Inferior parietal cortex (tissue), 1 donor: ENCODE measurements at regions not wholly inside any gene's neighbourhood (a gene's known extent, or its start where the extent isn't known, plus 50 kb on each side); places are given as distances from the start of the nearest gene placed in this dataset.
"Not testable (repeated sequence)": the region's sequence is repeated elsewhere in the genome, so short reads cannot be mapped to it uniquely, and the experiment has no call there.

Experiments used
- DNase-seq: peaks from one replicate; pipeline ENCODE4 v3.0.0-alpha.2; 2016; ENCODE audit errors: extremely low spot score

DNA sequence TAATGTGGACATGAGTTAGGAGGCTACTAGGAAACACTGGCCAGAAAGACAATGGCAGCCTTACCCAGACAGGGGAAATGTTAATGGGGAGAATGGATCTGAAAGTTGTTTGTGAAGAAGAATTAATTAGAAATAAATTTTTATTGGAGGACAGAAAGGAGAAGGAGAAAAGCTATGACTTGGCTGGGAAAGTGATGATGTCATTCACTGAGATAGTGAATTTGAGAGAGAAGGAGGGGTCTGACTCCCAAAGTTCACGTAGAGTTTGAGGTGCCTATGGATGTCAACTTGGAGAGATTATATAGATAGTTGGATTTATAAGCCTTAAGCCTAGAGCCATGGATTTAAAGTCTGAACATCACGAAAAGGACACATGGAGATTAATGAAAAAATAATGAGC, 144.6 kb upstream of the ZNF521 start:
- DNase-seq = no peak

DNA sequence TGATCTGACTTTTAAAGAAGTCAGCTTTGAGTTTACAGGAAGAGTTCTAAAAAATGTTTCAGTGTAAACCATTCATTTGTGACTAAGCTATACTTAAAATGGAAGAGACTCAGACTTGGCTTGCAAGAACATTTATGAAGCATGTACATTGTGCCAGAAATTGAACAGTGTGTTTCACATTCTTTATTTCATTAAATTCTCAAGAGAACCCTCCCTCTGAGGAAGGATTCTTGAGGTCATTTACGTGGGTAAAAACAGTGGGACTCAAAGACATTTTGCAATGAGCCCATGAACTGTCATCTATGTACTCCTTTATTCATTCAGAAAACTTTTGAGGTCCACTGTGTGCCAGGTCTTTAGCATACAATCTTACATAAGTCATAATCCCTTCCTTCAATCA, 143.6 kb upstream of the ZNF521 start:
- no peak for DNase-seq

GRCh38 chr18:25494888-25495287, 142.9 kb upstream of the ZNF521 start:
- no peak for DNase-seq

GRCh38 chr18:25493401-25493800, 141.4 kb upstream of the ZNF521 start:
- DNase-seq = no peak

GRCh38 chr18:25490316-25490715, 138.3 kb upstream of the ZNF521 start:
- no peak for DNase-seq

GRCh38 chr18:25473008-25473407, 121.0 kb upstream of the ZNF521 start:
- DNase-seq = no peak

DNA sequence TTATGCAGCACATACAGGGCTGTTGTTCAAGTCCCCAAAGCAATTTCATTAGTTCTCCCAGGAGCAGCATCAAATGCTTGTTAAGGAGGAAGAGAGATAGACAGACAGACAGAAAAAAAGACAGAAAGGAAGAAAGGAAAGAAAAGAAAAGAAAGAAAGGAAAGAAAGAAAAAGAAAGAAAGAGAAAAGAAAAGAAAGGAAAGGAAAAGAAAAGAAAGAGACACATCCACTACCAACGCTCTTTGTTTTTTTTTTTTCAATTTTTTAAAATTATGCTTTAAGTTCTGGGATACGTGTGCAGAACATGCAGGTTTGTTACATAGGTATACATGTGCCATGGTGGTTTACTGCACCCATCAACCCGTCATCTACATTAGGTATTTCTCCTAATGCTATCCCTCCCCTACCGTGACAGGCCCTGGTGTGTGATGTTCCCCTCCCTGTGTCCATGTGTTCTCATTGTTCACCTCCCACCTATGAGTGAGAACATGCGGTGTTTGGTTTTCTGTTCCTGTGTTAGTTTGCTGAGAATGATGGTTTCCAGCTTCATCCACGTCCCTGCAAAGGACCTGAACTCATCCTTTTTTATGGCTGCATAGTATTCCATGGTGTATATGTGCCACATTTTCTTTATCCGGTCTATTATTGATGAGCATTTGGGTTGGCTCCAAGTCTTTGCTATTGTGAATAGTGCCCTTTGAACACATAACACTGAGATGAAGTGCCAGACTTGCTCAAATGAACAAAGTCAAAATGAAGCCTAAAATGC, 119.0 kb upstream of the ZNF521 start:
- DNase-seq = not testable (repeated sequence)

DNA sequence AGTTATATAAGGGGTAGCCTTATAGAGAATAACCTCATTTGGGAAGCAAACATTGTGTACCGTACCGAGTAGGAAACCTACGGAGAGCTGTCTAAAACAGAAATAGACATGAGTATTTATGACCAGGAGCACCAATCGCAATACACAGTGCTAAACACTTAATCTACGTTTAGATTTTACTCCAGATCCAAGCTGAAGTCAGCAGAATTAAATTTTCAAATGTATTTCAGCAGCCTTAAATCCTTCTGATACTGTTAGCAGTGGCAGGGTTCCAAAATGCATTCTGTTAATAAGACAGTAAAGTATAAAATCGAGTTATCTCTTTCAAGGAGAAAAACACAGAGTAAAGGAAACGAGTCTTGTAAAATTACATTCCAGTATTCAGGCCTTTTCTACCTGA, 118.1 kb upstream of the ZNF521 start:
- DNase-seq = no peak

GRCh38 chr18:25469489-25469888, 117.5 kb upstream of the ZNF521 start:
- no peak for DNase-seq

- no peak for DNase-seq
These were observed 115.4 kb upstream of the ZNF521 start for GRCh38 chr18:25467226-25467987.

- no peak for DNase-seq
These were observed 113.3 kb upstream of the ZNF521 start for GRCh38 chr18:25465152-25465732.

GRCh38 chr18:25464227-25464626, 112.3 kb upstream of the ZNF521 start:
- no peak for DNase-seq

DNA sequence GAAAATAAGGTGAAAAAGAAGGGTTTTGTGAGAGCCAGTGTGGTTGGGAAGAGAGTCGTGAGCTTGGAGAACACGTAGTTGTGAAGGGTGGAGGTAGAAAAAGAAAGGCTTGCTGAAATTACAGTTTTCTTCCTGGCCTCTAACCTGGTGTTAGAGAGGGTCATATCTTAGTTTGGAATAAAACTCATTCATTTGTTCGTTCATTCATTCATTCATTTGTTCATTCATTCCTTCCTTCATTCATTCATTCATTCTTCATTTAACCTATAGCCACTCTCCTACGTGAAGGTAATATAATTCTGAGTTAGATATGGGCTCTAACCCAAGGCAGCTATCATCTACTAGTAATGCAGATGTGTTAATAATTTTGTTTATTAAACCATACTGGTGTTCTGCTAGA, 111.8 kb upstream of the ZNF521 start:
- DNase-seq = no peak

DNA sequence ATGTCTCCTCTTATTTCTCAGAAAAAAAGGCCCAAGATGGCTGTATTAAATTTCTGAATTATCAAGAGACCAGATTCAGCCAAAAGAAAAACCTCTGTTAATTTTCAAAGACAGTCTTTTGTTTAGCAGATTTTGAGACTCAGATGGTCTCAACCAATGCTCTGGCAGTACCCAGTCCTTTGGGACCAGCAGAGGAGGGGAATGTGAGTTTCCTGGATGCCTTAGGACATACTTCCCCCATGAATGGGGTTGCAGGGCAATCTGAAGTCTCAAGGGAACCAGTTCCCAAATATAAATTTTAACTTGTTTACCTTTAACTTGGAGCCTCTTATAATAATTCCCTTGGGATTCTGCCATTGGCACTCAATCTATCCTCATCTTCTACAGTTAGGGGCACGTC, 107.8 kb upstream of the ZNF521 start:
- DNase-seq = no peak

DNA sequence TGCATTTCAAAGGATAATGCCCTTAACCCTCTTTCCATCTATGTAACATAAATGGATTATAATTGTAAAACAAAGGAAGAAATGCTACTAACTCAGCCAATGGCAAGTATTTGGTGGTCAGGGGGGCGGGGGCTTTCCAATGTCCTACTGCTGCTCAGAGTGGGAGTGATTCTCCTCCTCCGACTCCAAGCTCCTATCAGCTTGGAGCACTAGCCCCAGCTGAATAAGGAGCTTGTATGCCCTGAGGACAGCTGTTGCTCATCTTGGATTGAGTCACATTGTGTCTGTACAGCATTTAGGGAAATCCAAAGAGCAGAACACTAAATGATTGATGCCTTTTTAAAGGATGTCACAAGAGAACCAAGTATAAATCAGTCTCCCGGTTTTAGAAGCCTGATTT, 105.6 kb upstream of the ZNF521 start:
- no peak for DNase-seq

DNA sequence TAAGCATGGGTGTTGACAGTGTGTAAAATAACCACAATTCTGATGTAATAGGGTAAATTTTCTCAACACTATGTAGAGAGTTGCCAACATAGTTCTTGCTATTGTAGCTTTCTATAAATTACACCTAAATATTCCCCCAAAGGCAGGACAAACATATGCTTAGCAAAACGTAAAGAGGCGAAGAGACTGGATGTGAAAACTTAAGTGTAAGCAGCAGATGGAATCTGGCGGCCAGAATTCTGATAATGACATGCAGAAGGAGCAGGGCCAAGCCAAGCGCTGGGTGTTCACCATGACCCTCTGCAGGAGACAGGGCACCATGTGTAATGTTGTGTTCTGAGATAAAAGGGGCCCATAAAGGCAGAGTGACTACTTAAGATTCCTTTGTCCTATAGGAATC, 105.2 kb upstream of the ZNF521 start:
- no peak for DNase-seq

- DNase-seq = no peak
These were observed 104.5 kb upstream of the ZNF521 start for GRCh38 chr18:25456334-25457010.

DNA sequence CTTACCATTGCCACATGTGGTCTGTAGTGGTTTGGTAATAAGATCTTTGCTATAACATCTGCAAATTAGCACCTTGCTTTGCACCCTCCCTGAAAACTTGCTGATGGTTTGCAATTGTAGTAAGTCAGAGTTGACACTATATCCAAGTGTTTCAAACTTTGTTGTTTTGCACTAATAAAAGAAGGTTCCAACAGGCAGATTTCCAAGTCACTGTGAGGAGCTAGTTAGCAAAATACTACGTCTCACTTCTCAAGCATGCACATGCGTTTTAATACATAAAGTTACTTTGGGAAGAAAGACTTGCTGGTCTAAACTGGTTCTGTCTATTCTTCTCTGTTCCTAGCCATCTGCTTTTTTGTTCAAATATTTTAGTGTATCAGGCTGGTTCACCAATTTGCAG, 103.7 kb upstream of the ZNF521 start:
- DNase-seq = no peak

- no peak for DNase-seq
These were observed 103.2 kb upstream of the ZNF521 start for GRCh38 chr18:25455159-25455558.

DNA sequence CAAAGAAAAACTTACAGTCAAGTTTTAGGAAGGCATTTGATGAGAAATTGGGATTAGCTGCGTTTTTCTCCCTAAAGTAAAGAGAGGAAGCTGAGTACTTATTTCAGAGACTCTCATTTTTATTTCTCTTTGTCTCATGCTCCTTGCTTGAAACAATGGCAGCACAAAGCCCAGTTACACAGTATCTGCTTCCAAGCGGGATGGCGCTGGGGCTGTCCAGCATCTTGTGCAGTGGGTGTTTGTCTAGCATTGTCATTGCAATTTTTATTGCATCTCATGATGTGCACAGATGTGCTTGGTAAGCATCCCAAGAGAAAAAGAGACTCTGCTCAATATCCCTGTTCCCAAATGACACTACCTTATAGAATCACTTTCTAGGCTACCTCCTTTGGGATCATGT, 102.8 kb upstream of the ZNF521 start:
- no peak for DNase-seq

DNA sequence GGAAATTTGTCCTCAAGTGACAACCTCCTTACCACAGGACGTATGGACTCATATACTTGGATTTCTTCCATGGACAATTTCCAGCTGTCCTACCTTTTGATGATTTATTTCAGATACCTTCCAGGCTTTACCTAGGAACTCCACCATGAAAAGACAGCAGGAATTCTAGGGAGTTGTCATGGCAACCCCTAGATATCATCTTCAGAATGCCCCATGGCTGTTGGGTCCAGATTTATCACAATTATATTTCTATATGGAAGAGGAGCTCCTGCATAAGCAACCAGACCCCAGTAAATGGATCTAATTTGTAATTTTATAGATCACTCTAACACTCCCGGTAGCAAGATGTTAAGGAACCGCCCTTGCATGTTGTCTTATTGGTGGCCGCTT, 102.3 kb upstream of the ZNF521 start:
- no peak for DNase-seq

GRCh38 chr18:25453556-25454269, 101.7 kb upstream of the ZNF521 start:
- no peak for DNase-seq
